H9 (cell line): ENCODE measurements at regions not wholly inside any gene's neighbourhood (a gene's known extent, or its start where the extent isn't known, plus 50 kb on each side); places are given as distances from the start of the nearest gene placed in this dataset.

Source experiments
- DNase-seq: peaks from one replicate; pipeline ENCODE4 v3.0.0-alpha.2; 2017
- H2AFZ ChIP-seq: one replicate; pipeline ENCODE4 v1.6.1; 2013; ENCODE audit warnings: mild to moderate bottlenecking, low read length, control low read depth, moderate library complexity
- H2AK5ac ChIP-seq: 2 replicates; pipeline ENCODE4 v1.6.1; 2013; ENCODE audit warnings: low read length, control low read depth, mixed read lengths; ENCODE audit not compliant: insufficient read length
- H2BK120ac ChIP-seq: one replicate; pipeline ENCODE4 v1.6.1; 2013; ENCODE audit warnings: low read depth, mild to moderate bottlenecking, low read length, control low read depth, inconsistent platforms; ENCODE audit not compliant: poor library complexity, severe bottlenecking
- H2BK12ac ChIP-seq: 2 replicates; pipeline ENCODE4 v1.6.1; 2013; ENCODE audit warnings: low read length, control low read depth, mixed read lengths, low read depth; ENCODE audit not compliant: insufficient read length
- H2BK15ac ChIP-seq: 2 replicates; pipeline ENCODE4 v1.6.1; 2013; ENCODE audit warnings: low read depth, low read length, control low read depth
- H2BK20ac ChIP-seq: one replicate; pipeline ENCODE4 v1.6.1; 2013; ENCODE audit warnings: low read depth, mild to moderate bottlenecking, low read length, control low read depth, inconsistent platforms; ENCODE audit not compliant: poor library complexity, severe bottlenecking
- H2BK5ac ChIP-seq: 2 replicates; pipeline ENCODE4 v1.6.1; 2013; ENCODE audit warnings: low read length, control low read depth, mixed read lengths; ENCODE audit not compliant: insufficient read length
- H3K14ac ChIP-seq: 2 replicates; pipeline ENCODE4 v1.6.1; 2013; ENCODE audit warnings: low read length, control low read depth; ENCODE audit not compliant: insufficient read depth
- H3K18ac ChIP-seq: 2 replicates; pipeline ENCODE4 v1.6.1; 2013; ENCODE audit warnings: low read depth, mild to moderate bottlenecking, mixed read lengths, low read length, control low read depth; ENCODE audit not compliant: insufficient read length
- H3K23ac ChIP-seq: 2 replicates; pipeline ENCODE4 v1.6.1; 2013; ENCODE audit warnings: low read length, control low read depth, mixed read lengths, low read depth; ENCODE audit not compliant: insufficient read length
- H3K23me2 ChIP-seq: 2 replicates; pipeline ENCODE4 v1.6.1; 2013; ENCODE audit warnings: low read depth, mild to moderate bottlenecking, mixed read lengths, low read length, control low read depth; ENCODE audit not compliant: insufficient read length, poor library complexity, severe bottlenecking
- H3K27ac ChIP-seq: 2 replicates; pipeline ENCODE4 v1.5.1; 2013; ENCODE audit warnings: low read length, control low read depth, mixed read lengths, low read depth; ENCODE audit not compliant: insufficient read length
- H3K27me3 ChIP-seq: 2 replicates; pipeline ENCODE4 v1.6.1; 2013; ENCODE audit warnings: low read length, control low read depth, inconsistent platforms; ENCODE audit not compliant: insufficient read depth
- H3K4ac ChIP-seq: 2 replicates; pipeline ENCODE4 v1.6.1; 2013; ENCODE audit warnings: low read depth, mild to moderate bottlenecking, control low read depth, inconsistent platforms, low read length, moderate library complexity
- H3K4me1 ChIP-seq: 2 replicates; pipeline ENCODE4 v1.6.1; 2013; ENCODE audit warnings: low read length, control low read depth, inconsistent platforms; ENCODE audit not compliant: insufficient read depth
- H3K4me2 ChIP-seq: 2 replicates; pipeline ENCODE4 v1.6.1; 2013; ENCODE audit warnings: low read length, control low read depth, mixed read lengths; ENCODE audit not compliant: insufficient read length, insufficient read depth
- H3K56ac ChIP-seq: 2 replicates; pipeline ENCODE4 v1.6.1; 2013; ENCODE audit warnings: low read depth, mild to moderate bottlenecking, mixed read lengths, low read length, control low read depth; ENCODE audit not compliant: insufficient read length
- H3K79me1 ChIP-seq: 2 replicates; pipeline ENCODE4 v1.6.1; 2013; ENCODE audit warnings: low read depth, mild to moderate bottlenecking, moderate library complexity, low read length, control low read depth, inconsistent platforms; ENCODE audit not compliant: insufficient read depth, poor library complexity, severe bottlenecking
- H3K79me2 ChIP-seq: 2 replicates; pipeline ENCODE4 v1.6.1; 2013; ENCODE audit warnings: low read length, control low read depth, inconsistent platforms; ENCODE audit not compliant: insufficient read depth
- H3K9ac ChIP-seq: 2 replicates; pipeline ENCODE4 v1.6.1; 2013; ENCODE audit warnings: low read length, control low read depth, mixed read lengths; ENCODE audit not compliant: insufficient read length; ENCODE audit errors: extremely low read depth
- H3K9me3 ChIP-seq: one replicate; pipeline ENCODE4 v1.6.1; 2013; ENCODE audit warnings: low read depth, low read length, inconsistent platforms; ENCODE audit not compliant: control insufficient read depth
- H3T11ph ChIP-seq: one replicate; pipeline ENCODE4 v1.6.1; 2013; ENCODE audit warnings: mild to moderate bottlenecking, low read length, control low read depth, inconsistent platforms
- H4K20me1 ChIP-seq: one replicate; pipeline ENCODE4 v1.6.1; 2013; ENCODE audit not compliant: control insufficient read depth, insufficient read length, insufficient read depth
- H4K5ac ChIP-seq: 2 replicates; pipeline ENCODE4 v1.6.1; 2013; ENCODE audit warnings: low read depth, mild to moderate bottlenecking, mixed read lengths, low read length, control low read depth; ENCODE audit not compliant: insufficient read length
- H4K8ac ChIP-seq: replicated peaks from 2 replicates; pipeline ENCODE4 v1.6.1; 2013; ENCODE audit warnings: low read length, control low read depth, mixed read lengths, low read depth; ENCODE audit not compliant: insufficient read length
- H4K91ac ChIP-seq: 2 replicates; pipeline ENCODE4 v1.6.1; 2013; ENCODE audit warnings: low read depth, mild to moderate bottlenecking, moderate library complexity, mixed read lengths, low read length, control low read depth; ENCODE audit not compliant: insufficient read length
- H3K27ac Mint-ChIP-seq, 3 experiments: 2 replicates in 2 of 3; 3 replicates in 1 of 3; pipeline ENCODE4 v1.8.0; 2020 to 2021; ENCODE audit warnings: mixed read lengths in 3 of 3, mild to moderate bottlenecking in 1 of 3, moderate library complexity in 1 of 3
- H3K27me3 Mint-ChIP-seq: 2 replicates; pipeline ENCODE4 v1.8.0; 2021; ENCODE audit warnings: low read depth, mild to moderate bottlenecking, moderate library complexity, mixed read lengths
- H3K36me3 Mint-ChIP-seq, 3 experiments: 2 replicates in 2 of 3; 3 replicates in 1 of 3; pipeline ENCODE4 v1.8.0; 2020 to 2021; ENCODE audit warnings: low read depth in 3 of 3, mixed read lengths in 3 of 3; ENCODE audit not compliant: insufficient read depth in 1 of 3
- H3K4me1 Mint-ChIP-seq, 2 experiments: 2 replicates each; pipeline ENCODE4 v1.8.0; 2020; ENCODE audit warnings: mixed read lengths in 2 of 2
- H3K4me3 Mint-ChIP-seq, 2 experiments: 2 replicates in 1 of 2; 3 replicates in 1 of 2; pipeline ENCODE4 v1.8.0; 2020 to 2021; ENCODE audit warnings: mild to moderate bottlenecking in 2 of 2, mixed read lengths in 2 of 2, moderate library complexity in 1 of 2
- H3K9me3 Mint-ChIP-seq, 2 experiments: 2 replicates in 1 of 2; 3 replicates in 1 of 2; pipeline ENCODE4 v1.8.0; 2020; ENCODE audit warnings: mild to moderate bottlenecking in 2 of 2, mixed read lengths in 2 of 2, moderate library complexity in 1 of 2
- WGBS: extraction: QIAGEN DNeasy Blood & Tissue Kit; methylation state at CpG from one replicate; pipeline ENCODE4 v1.1.7; 2013; ENCODE audit warnings: missing lambda C conversion rate, low lambda C conversion rate, mixed read lengths; ENCODE audit not compliant: insufficient read length; ENCODE audit errors: extremely low coverage; 5-methylcytosine and 5-hydroxymethylcytosine counted together
- TF ChIP-seq, protein P1 (sequence below): fragments of 200-600 bp; sonication (generic); conservative IDR thresholded peaks from 3 replicates; pipeline ENCODE4 v1.8.0; 2021; ENCODE audit warnings: antibody characterized with exemption, mild to moderate bottlenecking

DNA sequence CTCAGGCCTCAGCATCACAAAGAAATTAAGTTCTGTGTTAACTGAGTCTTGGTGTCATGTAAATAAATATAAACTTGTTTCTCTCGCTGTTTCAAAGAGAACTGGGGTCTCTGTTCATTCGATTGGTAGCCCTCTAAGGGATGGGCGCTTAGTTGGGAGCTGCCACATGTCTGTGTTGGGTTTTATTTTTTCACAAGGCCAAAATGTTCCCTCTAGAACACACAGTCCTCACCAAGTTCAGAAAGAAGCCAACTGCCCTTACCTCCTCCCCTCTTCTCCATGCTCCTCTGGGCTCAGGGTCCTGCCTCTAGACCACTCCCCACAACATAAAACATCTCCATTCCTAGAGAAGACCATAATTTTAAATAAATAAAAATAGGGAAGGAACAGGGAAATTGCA lies 490.9 kb downstream of the TNS1 start:
- H2AFZ ChIP-seq, result no peak overlapping the region
- H2BK5ac ChIP-seq, result no peak overlapping the region
- no peak overlapping the region for H4K91ac ChIP-seq
- H3K56ac ChIP-seq, result no peak overlapping the region
- H3K18ac ChIP-seq, result no peak overlapping the region
- H3K79me2 ChIP-seq, result no peaks in the 10 kb centered on the region
- Mint-ChIP-seq H3K27ac (no peak overlapping the region; a peak in 1 of 7 replicates), H3K27me3 (0 out of 2 replicates have a peak, but pooled peaks cover 2% of the 10 kb centered on the region), H3K4me3 (no peak overlapping the region), H3K9me3 (no peaks in the 10 kb centered on the region; a peak in 1 of 5 replicates), H3K36me3 (no peaks in the 10 kb centered on the region), H3K4me1 (peaks cover 5 to 11% of the 10 kb centered on the region in 2 experiments)
- H3K27me3 ChIP-seq, result no peaks in the 10 kb centered on the region; the same call in 1 of the 2 replicates
- no peak overlapping the region for H2BK15ac ChIP-seq
- no peaks in the 10 kb centered on the region for H3K23me2 ChIP-seq
- no peak overlapping the region for H2BK120ac ChIP-seq
- no peaks in the 10 kb centered on the region for H3K4me1 ChIP-seq
- no peak overlapping the region for H2AK5ac ChIP-seq
- H3K4me2 ChIP-seq, result no peak overlapping the region
- DNase-seq, result no peak
- no peak overlapping the region for H4K8ac ChIP-seq
- H3K23ac ChIP-seq, result no peak overlapping the region
- H3K14ac ChIP-seq, result no peak overlapping the region
- no peak overlapping the region for H3T11ph ChIP-seq
- TF ChIP-seq, protein P1, sequence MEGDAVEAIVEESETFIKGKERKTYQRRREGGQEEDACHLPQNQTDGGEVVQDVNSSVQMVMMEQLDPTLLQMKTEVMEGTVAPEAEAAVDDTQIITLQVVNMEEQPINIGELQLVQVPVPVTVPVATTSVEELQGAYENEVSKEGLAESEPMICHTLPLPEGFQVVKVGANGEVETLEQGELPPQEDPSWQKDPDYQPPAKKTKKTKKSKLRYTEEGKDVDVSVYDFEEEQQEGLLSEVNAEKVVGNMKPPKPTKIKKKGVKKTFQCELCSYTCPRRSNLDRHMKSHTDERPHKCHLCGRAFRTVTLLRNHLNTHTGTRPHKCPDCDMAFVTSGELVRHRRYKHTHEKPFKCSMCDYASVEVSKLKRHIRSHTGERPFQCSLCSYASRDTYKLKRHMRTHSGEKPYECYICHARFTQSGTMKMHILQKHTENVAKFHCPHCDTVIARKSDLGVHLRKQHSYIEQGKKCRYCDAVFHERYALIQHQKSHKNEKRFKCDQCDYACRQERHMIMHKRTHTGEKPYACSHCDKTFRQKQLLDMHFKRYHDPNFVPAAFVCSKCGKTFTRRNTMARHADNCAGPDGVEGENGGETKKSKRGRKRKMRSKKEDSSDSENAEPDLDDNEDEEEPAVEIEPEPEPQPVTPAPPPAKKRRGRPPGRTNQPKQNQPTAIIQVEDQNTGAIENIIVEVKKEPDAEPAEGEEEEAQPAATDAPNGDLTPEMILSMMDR, result no peak
- no CpG with 5 or more reads among the region's 3 CpGs for WGBS
- no peak overlapping the region for H2BK12ac ChIP-seq
- no peaks in the 10 kb centered on the region for H4K20me1 ChIP-seq
- H3K27ac ChIP-seq, result no peak overlapping the region
- no peaks in the 10 kb centered on the region for H3K79me1 ChIP-seq
- H3K9me3 ChIP-seq, result no peaks in the 10 kb centered on the region
- no peak overlapping the region for H3K9ac ChIP-seq
- H4K5ac ChIP-seq, result no peak overlapping the region
- H3K4ac ChIP-seq, result no peak overlapping the region
- no peak overlapping the region for H2BK20ac ChIP-seq
